Mammary epithelial cell (primary cell): ENCODE measurements at regions not wholly inside any gene's neighbourhood (a gene's known extent, or its start where the extent isn't known, plus 50 kb on each side); places are given as distances from the start of the nearest gene placed in this dataset.

Source experiments
- CTCF ChIP-seq, 2 donors: IDR thresholded peaks in 1 of 2; conservative IDR thresholded peaks in 1 of 2; 2 replicates each; pipeline ENCODE4 v1.5.1; 2011 to 2012; ENCODE audit warnings: inconsistent platforms in 2 of 2, low read length in 2 of 2, mild to moderate bottlenecking in 2 of 2, control low read depth in 1 of 2, low read depth in 1 of 2; ENCODE audit not compliant: insufficient read depth in 1 of 2; ENCODE audit errors: extremely low read depth in 1 of 2
- EZH2 ChIP-seq: IDR thresholded peaks from 2 replicates; pipeline ENCODE4 v1.6.1; 2012; ENCODE audit warnings: low read length, inconsistent platforms, borderline replicate concordance

GRCh38 chr3:68290333-68290732 lies 635.9 kb upstream of the SUCLG2 start:
- no peak for TF ChIP-seq CTCF (conservative IDR thresholded peaks at IDR 0.05 in 1 of 2, IDR thresholded peaks at IDR 0.05 in 1 of 2; ENCODE audit: extremely low read depth in 1 of 2, insufficient read depth in 1 of 2, low read depth in 1 of 2, low read length in 2 of 2)
- TF ChIP-seq EZH2: no peak
